Caco-2 (cell line): ENCODE measurements at regions not wholly inside any gene's neighbourhood (a gene's known extent, or its start where the extent isn't known, plus 50 kb on each side); places are given as distances from the start of the nearest gene placed in this dataset.

ENCODE experiments used
- BruUV-seq: library from RNA; stranded (reverse); fragments of 400-500 nt; replicated peaks from 2 replicates; lab custom pipeline; 2021; lab: Mats Ljungman, UMichigan
- CTCF ChIA-PET: fragments of 300-600 bp; sonication (Branson Sonifier 250); formaldehyde crosslinking; loops from one replicate; lab custom pipeline; 2022; ENCODE audit warnings: antibody characterized with exemption; lab: Charles Lee
- POLR2A ChIA-PET: fragments of 300-600 bp; sonication (Branson Sonifier 250); formaldehyde crosslinking; loops from one replicate; lab custom pipeline; 2022; ENCODE audit warnings: antibody characterized with exemption; lab: Charles Lee
- DNase-seq, 2 experiments: peaks; one replicate each; pipeline versions ENCODE4 v3.0.0 to v3.0.0-alpha.2; 2020 to 2022
- H3K27me3 ChIP-seq: replicated peaks from 2 replicates; pipeline ENCODE4 v1.6.0; 2011; ENCODE audit warnings: low read length; ENCODE audit not compliant: control insufficient read depth, insufficient read depth
- H3K36me3 ChIP-seq: 2 replicates; pipeline ENCODE4 v1.5.1; 2011; ENCODE audit warnings: low read length; ENCODE audit not compliant: control insufficient read depth, insufficient read depth
- H3K4me1 ChIP-seq: fragments of 250-450 bp; sonication (Bioruptor Pico); 2 replicates; pipeline ENCODE4 v1.5.1; 2020; ENCODE audit warnings: mild to moderate bottlenecking
- H3K4me3 ChIP-seq: 2 replicates; pipeline ENCODE4 v1.5.1; 2011; ENCODE audit warnings: low read depth, mild to moderate bottlenecking, control low read depth, low read length
- H3K9me3 ChIP-seq: fragments of 250-450 bp; sonication (Bioruptor Pico); 2 replicates; pipeline ENCODE4 v1.5.1; 2020; ENCODE audit warnings: mild to moderate bottlenecking, moderate library complexity
- H3K27ac Mint-ChIP-seq: one replicate; pipeline ENCODE4 v1.8.0; 2022; ENCODE audit warnings: mixed read lengths; ENCODE audit not compliant: unreplicated experiment
- H3K27me3 Mint-ChIP-seq: one replicate; pipeline ENCODE4 v1.8.0; 2022; ENCODE audit warnings: mixed read lengths; ENCODE audit not compliant: insufficient read depth, unreplicated experiment
- H3K36me3 Mint-ChIP-seq: one replicate; pipeline ENCODE4 v1.8.0; 2022; ENCODE audit warnings: mild to moderate bottlenecking, mixed read lengths; ENCODE audit not compliant: insufficient read depth, unreplicated experiment
- H3K4me1 Mint-ChIP-seq: one replicate; pipeline ENCODE4 v1.8.0; 2022; ENCODE audit warnings: low read depth, mixed read lengths; ENCODE audit not compliant: unreplicated experiment
- H3K4me3 Mint-ChIP-seq: one replicate; pipeline ENCODE4 v1.8.0; 2022; ENCODE audit warnings: mild to moderate bottlenecking, moderate library complexity, mixed read lengths; ENCODE audit not compliant: unreplicated experiment
- H3K9me3 Mint-ChIP-seq: one replicate; pipeline ENCODE4 v1.8.0; 2022; ENCODE audit warnings: mixed read lengths; ENCODE audit not compliant: unreplicated experiment
- intact Hi-C: fragments of 100-400 bp; cut with micrococcal nuclease; formaldehyde crosslinking; loops from one replicate; pipeline ENCODE4 v1.10.0; 2022; ENCODE audit not compliant: unreplicated experiment
- TF ChIP-seq, protein P1 (sequence below), 2 experiments: fragments of 200-600 bp in 1 of 2; IDR thresholded peaks; 1 replicate in 1 of 2; 2 replicates in 1 of 2; pipeline versions ENCODE4 v1.5.1 to v1.8.0; 2011 to 2022; ENCODE audit warnings: antibody characterized with exemption in 1 of 2, control low read depth in 1 of 2, inconsistent platforms in 1 of 2, low read depth in 1 of 2, low read length in 1 of 2, mild to moderate bottlenecking in 1 of 2, moderate library complexity in 1 of 2; ENCODE audit not compliant: insufficient read depth in 1 of 2, severe bottlenecking in 1 of 2, unreplicated experiment in 1 of 2

- ChIA-PET CTCF (no interaction called here), POLR2A (no interaction called here)
- H3K36me3 Mint-ChIP-seq, result no peaks in the 10 kb centered on the region
- no peaks in the 10 kb centered on the region for H3K4me1 ChIP-seq
- no peak overlapping the region for H3K4me3 ChIP-seq
- H3K27me3 Mint-ChIP-seq, result peaks cover 22% of the 10 kb centered on the region
- no peak overlapping the region for H3K4me3 Mint-ChIP-seq
- no peaks in the 10 kb centered on the region for H3K9me3 ChIP-seq
- no peaks in the 10 kb centered on the region for H3K27me3 ChIP-seq
- H3K27ac Mint-ChIP-seq, result no peak overlapping the region
- TF ChIP-seq, protein P1, sequence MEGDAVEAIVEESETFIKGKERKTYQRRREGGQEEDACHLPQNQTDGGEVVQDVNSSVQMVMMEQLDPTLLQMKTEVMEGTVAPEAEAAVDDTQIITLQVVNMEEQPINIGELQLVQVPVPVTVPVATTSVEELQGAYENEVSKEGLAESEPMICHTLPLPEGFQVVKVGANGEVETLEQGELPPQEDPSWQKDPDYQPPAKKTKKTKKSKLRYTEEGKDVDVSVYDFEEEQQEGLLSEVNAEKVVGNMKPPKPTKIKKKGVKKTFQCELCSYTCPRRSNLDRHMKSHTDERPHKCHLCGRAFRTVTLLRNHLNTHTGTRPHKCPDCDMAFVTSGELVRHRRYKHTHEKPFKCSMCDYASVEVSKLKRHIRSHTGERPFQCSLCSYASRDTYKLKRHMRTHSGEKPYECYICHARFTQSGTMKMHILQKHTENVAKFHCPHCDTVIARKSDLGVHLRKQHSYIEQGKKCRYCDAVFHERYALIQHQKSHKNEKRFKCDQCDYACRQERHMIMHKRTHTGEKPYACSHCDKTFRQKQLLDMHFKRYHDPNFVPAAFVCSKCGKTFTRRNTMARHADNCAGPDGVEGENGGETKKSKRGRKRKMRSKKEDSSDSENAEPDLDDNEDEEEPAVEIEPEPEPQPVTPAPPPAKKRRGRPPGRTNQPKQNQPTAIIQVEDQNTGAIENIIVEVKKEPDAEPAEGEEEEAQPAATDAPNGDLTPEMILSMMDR (IDR thresholded peaks at IDR 0.05; ENCODE audit: insufficient read depth in 1 of 2, low read depth in 1 of 2, low read length in 1 of 2, severe bottlenecking in 1 of 2, unreplicated experiment in 1 of 2), result no peak
- no peak for DNase-seq
- H3K9me3 Mint-ChIP-seq, result no peaks in the 10 kb centered on the region
- H3K36me3 ChIP-seq, result no peaks in the 10 kb centered on the region
- H3K4me1 Mint-ChIP-seq, result no peaks in the 10 kb centered on the region
- BruUV-seq, result no TSS peak
- intact Hi-C loops, result no loop called here
Measured at GRCh38 chr21:38691631-38692030, 114.1 kb upstream of the ETS2 start.

- Mint-ChIP-seq H3K9me3 (no peaks in the 10 kb centered on the region), H3K27ac (no peak overlapping the region), H3K36me3 (no peaks in the 10 kb centered on the region), H3K27me3 (peaks cover 15% of the 10 kb centered on the region), H3K4me1 (no peaks in the 10 kb centered on the region), H3K4me3 (no peak overlapping the region)
- Histone ChIP-seq H3K4me1 (no peaks in the 10 kb centered on the region), H3K4me3 (no peak overlapping the region), H3K36me3 (no peaks in the 10 kb centered on the region), H3K9me3 (no peaks in the 10 kb centered on the region), H3K27me3 (no peaks in the 10 kb centered on the region)
- POLR2A ChIA-PET, result no interaction called here
- CTCF ChIA-PET, result no interaction called here
- DNase-seq, result no peak
- TF ChIP-seq, protein P1 (IDR thresholded peaks at IDR 0.05; ENCODE audit: insufficient read depth in 1 of 2, low read depth in 1 of 2, low read length in 1 of 2, severe bottlenecking in 1 of 2, unreplicated experiment in 1 of 2), result no peak
- intact Hi-C loops, result no loop called here
- no TSS peak for BruUV-seq
Measured at GRCh38 chr21:38696579-38696978, 109.2 kb upstream of the ETS2 start.

DNA sequence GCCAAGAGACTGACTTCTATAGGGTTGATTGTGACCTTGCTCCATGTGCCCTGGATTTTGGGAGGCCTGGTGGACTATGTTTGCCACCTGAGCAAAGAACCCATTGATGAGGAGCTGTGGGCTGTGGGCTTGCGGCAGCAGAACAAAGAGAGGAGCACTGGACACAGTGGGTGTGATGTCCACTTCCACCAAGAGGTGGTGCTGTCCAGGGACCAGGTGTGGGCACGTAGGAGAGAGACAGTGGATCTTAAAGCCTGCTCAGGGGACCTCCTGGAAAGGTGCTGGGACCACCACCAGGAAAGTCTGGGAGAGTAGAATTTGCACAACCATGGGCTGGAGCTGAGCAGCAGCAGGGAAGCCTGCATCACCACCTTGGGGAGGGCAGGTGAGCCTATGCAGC lies 106.7 kb upstream of the ETS2 start:
- no peaks in the 10 kb centered on the region for H3K36me3 Mint-ChIP-seq
- intact Hi-C loops, result no loop called here
- H3K9me3 Mint-ChIP-seq, result no peaks in the 10 kb centered on the region
- TF ChIP-seq, protein P1 (IDR thresholded peaks at IDR 0.05; ENCODE audit: insufficient read depth in 1 of 2, low read depth in 1 of 2, low read length in 1 of 2, severe bottlenecking in 1 of 2, unreplicated experiment in 1 of 2), result peak in 1 of 2 experiments; percentile 35
- Histone ChIP-seq H3K4me3 (no peak overlapping the region), H3K27me3 (no peaks in the 10 kb centered on the region), H3K9me3 (no peaks in the 10 kb centered on the region), H3K4me1 (no peaks in the 10 kb centered on the region), H3K36me3 (no peaks in the 10 kb centered on the region)
- no peak overlapping the region for H3K27ac Mint-ChIP-seq
- no peak overlapping the region for H3K4me3 Mint-ChIP-seq
- peak in 1 of 2 experiments; percentile 7 for DNase-seq
- H3K27me3 Mint-ChIP-seq, result peaks cover 7% of the 10 kb centered on the region
- H3K4me1 Mint-ChIP-seq, result no peaks in the 10 kb centered on the region
- BruUV-seq, result no TSS peak
- CTCF ChIA-PET, result no interaction called here
- POLR2A ChIA-PET, result no interaction called here
